PC-9 (cell line): ENCODE measurements at regions not wholly inside any gene's neighbourhood (a gene's known extent, or its start where the extent isn't known, plus 50 kb on each side); places are given as distances from the start of the nearest gene placed in this dataset.

Experiments
- BruUV-seq: library from RNA; stranded (reverse); fragments of 400-500 nt; replicated peaks from 2 replicates; lab custom pipeline; 2021; lab: Mats Ljungman, UMichigan
- CTCF ChIA-PET: fragments of 300-600 bp; sonication (Branson Sonifier 250); formaldehyde crosslinking; loops from one replicate; lab custom pipeline; 2022; ENCODE audit warnings: antibody characterized with exemption; lab: Charles Lee
- POLR2A ChIA-PET: fragments of 300-600 bp; sonication (Branson Sonifier 250); formaldehyde crosslinking; loops from one replicate; lab custom pipeline; 2022; ENCODE audit warnings: antibody characterized with exemption; ENCODE audit not compliant: unreplicated experiment; lab: Charles Lee
- DNase-seq, 2 experiments: peaks; one replicate each; pipeline versions ENCODE4 v3.0.0 to v3.0.0-alpha.2; 2015 to 2022; ENCODE audit warnings: mixed read lengths in 1 of 2
- H2AFZ ChIP-seq: fragments of 200-600 bp; sonication (generic); 2 replicates; pipeline ENCODE4 v1.8.1; 2017; ENCODE audit warnings: antibody characterized with exemption
- H3F3A ChIP-seq: fragments of 200-600 bp; sonication (generic); 2 replicates; pipeline ENCODE4 v1.8.1; 2017; ENCODE audit warnings: antibody characterized with exemption, mild to moderate bottlenecking, low read depth; ENCODE audit not compliant: insufficient read depth
- H3K27ac ChIP-seq: fragments of 200-600 bp; sonication (generic); 2 replicates; pipeline ENCODE4 v1.6.1; 2016; ENCODE audit warnings: mixed run types
- H3K27me3 ChIP-seq: fragments of 200-600 bp; sonication (generic); 2 replicates; pipeline ENCODE4 v1.6.1; 2016; ENCODE audit warnings: low read depth, mixed run types; ENCODE audit not compliant: insufficient read depth
- H3K36me3 ChIP-seq: fragments of 200-600 bp; sonication (generic); 2 replicates; pipeline ENCODE4 v1.6.1; 2016; ENCODE audit warnings: low read depth, mixed run types
- H3K4me1 ChIP-seq: fragments of 200-600 bp; sonication (generic); replicated peaks from 2 replicates; pipeline ENCODE4 v1.6.1; 2016; ENCODE audit warnings: mixed run types; ENCODE audit not compliant: insufficient read depth
- H3K4me2 ChIP-seq: fragments of 200-600 bp; sonication (generic); 2 replicates; pipeline ENCODE4 v1.6.1; 2017; ENCODE audit warnings: mixed run types
- H3K4me3 ChIP-seq: fragments of 200-600 bp; sonication (generic); 2 replicates; pipeline ENCODE4 v1.6.1; 2016; ENCODE audit warnings: mixed run types
- H3K79me2 ChIP-seq: fragments of 200-600 bp; sonication (generic); 2 replicates; pipeline ENCODE4 v1.6.1; 2017; ENCODE audit warnings: low read depth, mixed run types
- H3K9me2 ChIP-seq: fragments of 200-600 bp; sonication (generic); 2 replicates; pipeline ENCODE4 v1.8.1; 2017; ENCODE audit warnings: mild to moderate bottlenecking; ENCODE audit not compliant: insufficient read depth
- H3K9me3 ChIP-seq: fragments of 200-600 bp; sonication (generic); 2 replicates; pipeline ENCODE4 v1.8.1; 2016; ENCODE audit warnings: low read depth; ENCODE audit not compliant: insufficient read depth
- H4K20me1 ChIP-seq: fragments of 200-600 bp; sonication (generic); 2 replicates; pipeline ENCODE4 v1.8.1; 2017; ENCODE audit not compliant: insufficient read depth
- EZH2 ChIP-seq: fragments of 200-600 bp; sonication (generic); IDR thresholded peaks from 2 replicates; pipeline ENCODE4 v1.8.0; 2017; ENCODE audit warnings: antibody characterized with exemption, low read depth
- intact Hi-C: fragments of 100-400 bp; cut with micrococcal nuclease; formaldehyde crosslinking; loops from one replicate; pipeline ENCODE4 v1.10.0; 2022; ENCODE audit not compliant: unreplicated experiment
- TF ChIP-seq, protein P1 (sequence below): fragments of 200-600 bp; sonication (generic); conservative IDR thresholded peaks from 2 replicates; pipeline ENCODE4 v1.6.1; 2017; ENCODE audit warnings: mixed run types, antibody characterized with exemption, mild to moderate bottlenecking, moderate library complexity

DNA sequence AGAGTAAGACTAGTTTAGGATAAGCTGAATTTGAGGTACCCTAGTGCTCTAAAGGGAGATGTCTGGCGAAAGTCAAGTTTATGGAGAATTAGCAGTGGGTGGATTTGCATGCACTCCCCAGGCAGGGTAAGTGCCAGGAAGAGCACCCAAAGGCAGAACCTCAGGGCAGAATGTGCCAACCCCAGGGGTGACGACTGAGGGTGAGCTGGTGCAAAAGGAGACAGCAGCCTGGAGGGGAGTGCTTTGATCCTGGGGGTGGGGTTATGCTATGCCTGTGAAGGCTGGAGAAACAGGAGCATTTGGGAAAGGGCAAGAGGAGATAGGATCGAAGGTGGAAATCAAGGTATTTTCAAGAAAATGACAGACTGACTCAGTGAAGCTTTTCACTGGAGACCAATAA, 208.5 kb upstream of the PDE10A start:
- intact Hi-C loops = no loop called here
- H3K27ac ChIP-seq = no peak overlapping the region
- H3K4me3 ChIP-seq = no peak overlapping the region
- H4K20me1 ChIP-seq = no peaks in the 10 kb centered on the region
- H3K4me1 ChIP-seq = no peaks in the 10 kb centered on the region
- POLR2A ChIA-PET = no interaction called here
- no peak for DNase-seq
- H2AFZ ChIP-seq = no peak overlapping the region
- CTCF ChIA-PET = no interaction called here
- H3K4me2 ChIP-seq = no peak overlapping the region
- TF ChIP-seq, protein P1, sequence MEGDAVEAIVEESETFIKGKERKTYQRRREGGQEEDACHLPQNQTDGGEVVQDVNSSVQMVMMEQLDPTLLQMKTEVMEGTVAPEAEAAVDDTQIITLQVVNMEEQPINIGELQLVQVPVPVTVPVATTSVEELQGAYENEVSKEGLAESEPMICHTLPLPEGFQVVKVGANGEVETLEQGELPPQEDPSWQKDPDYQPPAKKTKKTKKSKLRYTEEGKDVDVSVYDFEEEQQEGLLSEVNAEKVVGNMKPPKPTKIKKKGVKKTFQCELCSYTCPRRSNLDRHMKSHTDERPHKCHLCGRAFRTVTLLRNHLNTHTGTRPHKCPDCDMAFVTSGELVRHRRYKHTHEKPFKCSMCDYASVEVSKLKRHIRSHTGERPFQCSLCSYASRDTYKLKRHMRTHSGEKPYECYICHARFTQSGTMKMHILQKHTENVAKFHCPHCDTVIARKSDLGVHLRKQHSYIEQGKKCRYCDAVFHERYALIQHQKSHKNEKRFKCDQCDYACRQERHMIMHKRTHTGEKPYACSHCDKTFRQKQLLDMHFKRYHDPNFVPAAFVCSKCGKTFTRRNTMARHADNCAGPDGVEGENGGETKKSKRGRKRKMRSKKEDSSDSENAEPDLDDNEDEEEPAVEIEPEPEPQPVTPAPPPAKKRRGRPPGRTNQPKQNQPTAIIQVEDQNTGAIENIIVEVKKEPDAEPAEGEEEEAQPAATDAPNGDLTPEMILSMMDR = no peak
- TF ChIP-seq EZH2 = no peak
- no peaks in the 10 kb centered on the region for H3K36me3 ChIP-seq
- no TSS peak for BruUV-seq
- no peaks in the 10 kb centered on the region for H3K9me2 ChIP-seq
- H3F3A ChIP-seq = no peaks in the 10 kb centered on the region
- H3K9me3 ChIP-seq = no peaks in the 10 kb centered on the region
- no peaks in the 10 kb centered on the region for H3K79me2 ChIP-seq
- H3K27me3 ChIP-seq = peaks cover 40% of the 10 kb centered on the region

DNA sequence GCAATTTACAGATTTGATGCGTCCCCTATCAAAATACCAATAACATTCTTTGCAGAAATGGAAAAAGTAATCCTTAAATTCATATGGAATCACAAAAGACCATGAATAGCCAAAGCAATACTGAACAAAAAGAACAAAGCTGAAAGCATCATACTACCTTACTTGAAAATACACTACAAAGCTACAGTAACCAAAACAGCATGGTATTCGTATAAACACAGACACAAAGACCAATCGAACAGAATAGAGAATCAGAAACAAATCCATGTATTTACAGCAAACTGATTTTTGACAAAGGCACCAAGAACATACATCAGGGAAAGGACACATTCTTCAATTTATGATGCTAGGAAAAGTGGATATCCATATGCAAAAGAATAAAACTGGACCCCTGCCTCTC, 206.5 kb upstream of the PDE10A start:
- DNase-seq = no peak
- ChIA-PET CTCF (no interaction called here), POLR2A (no interaction called here)
- Histone ChIP-seq H3F3A (no peaks in the 10 kb centered on the region), H3K9me3 (no peaks in the 10 kb centered on the region), H4K20me1 (no peaks in the 10 kb centered on the region), H3K79me2 (no peaks in the 10 kb centered on the region), H3K9me2 (no peaks in the 10 kb centered on the region), H3K36me3 (no peaks in the 10 kb centered on the region), H2AFZ (no peak overlapping the region), H3K4me2 (no peak overlapping the region), H3K27me3 (peaks cover 23% of the 10 kb centered on the region), H3K4me1 (no peaks in the 10 kb centered on the region), H3K27ac (no peak overlapping the region), H3K4me3 (no peak overlapping the region)
- intact Hi-C loops = no loop called here
- no TSS peak for BruUV-seq
- TF ChIP-seq, protein P1 = no peak
- no peak for TF ChIP-seq EZH2

DNA sequence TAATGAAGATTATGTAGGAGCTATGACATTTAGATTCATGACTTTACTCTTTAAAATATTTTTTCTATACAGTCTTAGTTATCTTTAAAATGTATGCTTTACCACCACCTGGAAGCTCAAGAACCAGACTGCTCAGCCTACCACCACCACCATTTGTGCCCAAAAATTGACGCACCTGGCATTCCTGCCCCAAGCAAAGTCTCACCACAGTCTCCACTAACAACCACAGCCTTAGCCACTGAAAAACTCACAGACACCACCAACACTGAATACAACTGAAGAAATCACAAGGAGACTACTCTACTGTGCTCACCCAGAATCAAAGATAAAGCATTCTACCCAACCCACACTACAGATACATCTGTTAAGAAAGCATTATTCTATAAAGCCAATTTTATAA, 201.9 kb upstream of the PDE10A start:
- no peak for DNase-seq
- H3K9me3 ChIP-seq = no peaks in the 10 kb centered on the region

More for the DNA sequence above, 201.9 kb upstream of the PDE10A start:
- Histone ChIP-seq H3K4me2 (no peak overlapping the region), H3K79me2 (no peaks in the 10 kb centered on the region), H3K9me2 (no peaks in the 10 kb centered on the region), H4K20me1 (no peaks in the 10 kb centered on the region), H3K27me3 (peaks cover 29% of the 10 kb centered on the region), H3F3A (no peaks in the 10 kb centered on the region), H2AFZ (no peak overlapping the region), H3K27ac (no peak overlapping the region), H3K4me1 (no peaks in the 10 kb centered on the region), H3K4me3 (no peak overlapping the region), H3K36me3 (no peaks in the 10 kb centered on the region)
- TF ChIP-seq EZH2 = no peak
- TF ChIP-seq, protein P1 = no peak
- ChIA-PET CTCF (no interaction called here), POLR2A (no interaction called here)
- intact Hi-C loops = no loop called here
- BruUV-seq = no TSS peak
